GM18870 (cell line): ENCODE measurements at regions not wholly inside any gene's neighbourhood (a gene's known extent, or its start where the extent isn't known, plus 50 kb on each side); places are given as distances from the start of the nearest gene placed in this dataset.
"Not testable (repeated sequence)": the region's sequence is repeated elsewhere in the genome, so short reads cannot be mapped to it uniquely, and the experiment has no call there.

Experiments used
- ATAC-seq: cut with Tn5 transposase; IDR thresholded peaks from one replicate; pipeline ENCODE4 v1.9.1; 2021; ENCODE audit warnings: moderate library complexity; ENCODE audit not compliant: unreplicated experiment

- not testable (repeated sequence) for ATAC-seq
These were observed 407.3 kb upstream of the ADAMTSL1 start for GRCh38 chr9:18066608-18067007.

GRCh38 chr9:18067548-18068120, 406.3 kb upstream of the ADAMTSL1 start:
- no peak for ATAC-seq

DNA sequence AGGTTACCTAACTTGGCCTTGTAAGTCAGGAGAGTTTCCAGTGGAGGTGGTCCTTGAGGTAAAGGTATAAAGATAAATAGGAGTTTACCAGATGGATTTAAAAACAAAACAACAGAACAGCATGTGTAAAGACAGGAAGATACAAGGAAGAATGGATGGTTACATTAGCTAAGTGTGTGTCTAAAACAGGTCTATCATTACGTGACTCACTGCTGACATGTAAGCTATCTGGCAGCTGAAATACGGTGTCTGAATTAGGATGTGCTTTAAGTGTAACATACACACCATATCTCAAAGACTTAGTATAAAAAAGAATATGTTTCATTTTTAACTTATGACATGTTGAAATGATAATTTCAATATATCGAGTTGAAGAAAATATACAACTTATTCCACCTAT, 405.1 kb upstream of the ADAMTSL1 start:
- no peak for ATAC-seq

DNA sequence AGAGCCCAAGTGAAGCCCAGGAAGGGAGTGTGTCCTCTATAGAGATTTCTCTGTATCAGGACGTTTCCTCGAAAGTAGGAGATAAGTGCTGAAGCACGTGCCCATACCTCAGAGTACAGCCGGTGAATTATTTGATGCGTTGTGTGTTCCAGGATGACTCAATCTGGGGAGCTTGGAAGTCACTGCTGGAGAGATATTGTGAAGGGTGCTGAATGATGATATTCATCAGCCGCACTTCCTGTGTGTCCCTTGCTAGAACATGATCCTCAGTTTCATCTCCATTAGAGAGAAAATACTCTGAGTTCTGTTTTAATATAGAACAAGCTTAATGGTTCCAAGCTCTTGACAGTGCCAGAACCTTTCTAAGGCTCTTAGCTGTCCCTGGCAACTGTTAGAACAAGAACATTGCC, 402.3 kb upstream of the ADAMTSL1 start:
- no peak for ATAC-seq

GRCh38 chr9:18073002-18073401, 401.0 kb upstream of the ADAMTSL1 start:
- ATAC-seq: no peak

DNA sequence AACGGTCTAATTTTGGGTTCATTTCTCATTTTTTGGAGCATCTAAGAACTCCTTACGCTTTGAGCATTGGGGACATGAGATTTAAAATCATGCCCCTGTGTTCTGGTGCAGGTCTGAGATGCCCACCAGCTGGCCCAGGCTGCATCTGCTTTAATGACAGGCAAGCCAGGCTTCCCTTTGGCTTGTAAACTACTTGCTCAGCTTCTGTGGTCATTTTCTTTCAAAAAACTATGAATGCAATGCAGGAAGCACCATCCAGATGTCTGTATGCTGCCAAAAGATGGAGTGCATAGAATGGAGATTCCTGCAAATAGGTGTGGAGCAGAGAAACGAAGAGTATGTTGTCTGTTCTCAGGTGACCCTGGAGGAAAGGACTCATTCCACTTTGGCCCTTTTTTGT, 399.9 kb upstream of the ADAMTSL1 start:
- ATAC-seq: no peak

DNA sequence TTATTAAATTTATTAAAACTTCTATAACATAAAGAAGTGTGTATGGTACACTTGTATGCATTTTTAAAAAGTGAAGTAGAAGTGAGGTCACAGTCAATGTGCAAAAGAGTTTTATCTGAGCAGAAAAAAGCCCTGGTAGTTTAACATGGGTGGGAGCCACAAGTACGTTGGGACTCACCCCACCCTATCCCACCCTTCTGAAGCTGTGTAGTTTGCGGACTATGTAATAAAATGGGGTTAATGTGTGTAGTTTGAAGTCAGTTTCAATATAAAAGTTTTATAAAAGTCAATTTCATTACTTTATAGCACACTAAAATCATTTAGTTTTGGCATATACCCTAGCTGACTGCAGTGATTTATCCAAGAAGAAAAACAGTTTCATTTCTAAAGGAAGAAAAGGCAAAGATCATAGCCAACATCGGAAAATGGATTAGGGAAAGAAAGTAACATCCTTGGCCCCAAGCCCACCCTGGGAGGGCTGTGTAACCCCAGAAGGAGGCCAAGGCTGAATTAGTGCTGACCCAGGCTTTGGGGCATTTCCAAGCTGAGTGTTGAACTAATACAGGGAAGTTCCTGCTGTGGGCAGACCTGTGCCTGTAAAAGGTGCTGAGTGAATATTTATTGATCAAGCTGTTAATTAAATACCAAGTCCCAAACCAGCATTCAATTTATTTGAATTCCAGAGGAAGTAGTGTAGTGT, 398.6 kb upstream of the ADAMTSL1 start:
- ATAC-seq: no peak

- no peak for ATAC-seq
These were observed 395.8 kb upstream of the ADAMTSL1 start for GRCh38 chr9:18077941-18078678.

- no peak for ATAC-seq
These were observed 381.8 kb upstream of the ADAMTSL1 start for GRCh38 chr9:18092138-18092537.

- ATAC-seq: no peak
These were observed 367.9 kb upstream of the ADAMTSL1 start for GRCh38 chr9:18106006-18106560.

- no peak for ATAC-seq
These were observed 364.3 kb upstream of the ADAMTSL1 start for GRCh38 chr9:18109675-18110074.

- no peak for ATAC-seq
These were observed 362.8 kb upstream of the ADAMTSL1 start for GRCh38 chr9:18111146-18111545.

- no peak for ATAC-seq
These were observed 359.1 kb upstream of the ADAMTSL1 start for GRCh38 chr9:18114559-18115475.

DNA sequence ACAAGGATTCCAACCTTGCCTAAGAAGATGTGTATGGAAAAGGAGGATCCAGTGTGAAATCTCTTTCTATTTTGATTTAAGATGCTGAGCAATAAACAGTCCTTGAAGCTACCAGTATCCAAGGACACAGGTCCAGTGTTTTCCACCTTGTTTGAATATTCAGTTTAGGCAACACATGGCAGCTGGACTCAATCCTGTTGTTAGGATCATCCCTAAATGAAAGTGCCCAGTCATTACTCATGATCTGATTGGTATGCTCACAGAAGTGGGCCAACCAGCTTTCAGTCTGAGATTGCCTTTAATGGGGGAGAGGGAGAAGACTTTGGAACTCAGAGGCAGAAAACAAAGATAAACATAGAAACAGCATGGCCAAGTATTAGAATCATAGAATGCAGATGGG, 355.7 kb upstream of the ADAMTSL1 start:
- no peak for ATAC-seq

- no peak for ATAC-seq
These were observed 351.8 kb upstream of the ADAMTSL1 start for GRCh38 chr9:18122171-18122570.

DNA sequence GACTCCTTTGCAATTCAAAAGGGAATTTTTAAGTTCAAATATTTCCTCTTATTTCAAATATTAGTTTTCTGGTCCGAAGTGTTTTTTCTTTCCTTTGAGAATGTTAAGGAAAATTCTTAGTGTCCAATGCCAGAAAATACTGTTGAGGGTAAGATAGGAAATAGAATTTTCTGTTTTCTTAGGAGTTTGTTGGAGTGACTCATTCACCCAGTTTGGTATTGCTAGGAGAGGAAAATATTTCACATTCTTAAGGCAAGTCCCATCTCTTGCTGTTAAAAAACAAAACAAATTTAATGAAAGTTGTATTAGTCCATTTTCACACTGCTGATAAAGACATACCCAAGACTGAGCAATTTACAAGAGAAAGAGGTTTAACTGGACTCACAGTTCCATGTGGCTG, 349.2 kb upstream of the ADAMTSL1 start:
- ATAC-seq: no peak

DNA sequence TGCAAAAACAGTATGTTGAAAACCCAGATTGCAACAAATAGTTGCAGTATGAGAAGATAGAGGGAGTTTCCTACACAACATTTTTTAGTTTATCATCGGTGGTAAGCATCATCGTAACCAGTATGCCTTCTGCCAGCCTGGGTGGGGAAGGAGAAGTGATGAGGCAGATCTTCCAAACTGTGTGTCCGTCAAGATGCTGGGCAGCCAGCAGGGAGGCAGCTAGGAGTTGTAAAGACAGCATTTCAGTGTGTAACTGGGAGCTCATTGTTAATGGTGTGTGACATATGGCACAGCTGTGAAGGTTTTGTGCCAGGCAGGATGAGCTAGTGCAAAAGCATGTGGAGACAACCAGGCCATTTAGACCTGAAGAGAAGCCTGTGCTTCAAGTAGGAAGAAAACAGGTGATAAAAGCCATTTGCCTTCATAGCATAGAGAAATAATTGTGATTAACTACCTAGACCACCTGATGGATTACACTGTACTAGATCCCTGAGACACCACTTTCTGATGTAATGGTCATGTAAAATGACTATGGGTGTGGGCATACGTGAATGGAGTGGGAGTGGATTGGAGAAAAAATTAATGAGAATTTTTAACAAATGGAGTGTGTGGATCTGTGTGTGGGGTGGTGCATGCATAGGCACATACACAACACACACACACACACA, 347.0 kb upstream of the ADAMTSL1 start:
- ATAC-seq: no peak

DNA sequence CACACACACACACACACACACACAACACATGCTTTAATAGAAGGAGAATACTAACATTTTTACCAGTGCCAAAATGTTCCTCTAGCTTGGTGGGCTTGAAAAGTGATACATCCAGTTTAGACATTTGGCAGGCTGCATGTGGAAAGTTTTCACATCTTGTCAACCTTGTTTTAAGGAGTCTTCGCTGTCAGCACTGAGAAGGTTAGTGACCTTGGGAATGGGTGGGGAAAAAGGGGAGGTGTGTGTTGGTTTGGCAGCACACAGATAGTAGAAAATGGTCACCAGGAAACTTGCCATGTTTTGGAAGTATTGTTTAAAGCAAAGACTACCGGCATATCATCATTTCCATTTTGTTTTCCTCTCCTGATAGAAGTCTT, 346.5 kb upstream of the ADAMTSL1 start:
- no peak for ATAC-seq

DNA sequence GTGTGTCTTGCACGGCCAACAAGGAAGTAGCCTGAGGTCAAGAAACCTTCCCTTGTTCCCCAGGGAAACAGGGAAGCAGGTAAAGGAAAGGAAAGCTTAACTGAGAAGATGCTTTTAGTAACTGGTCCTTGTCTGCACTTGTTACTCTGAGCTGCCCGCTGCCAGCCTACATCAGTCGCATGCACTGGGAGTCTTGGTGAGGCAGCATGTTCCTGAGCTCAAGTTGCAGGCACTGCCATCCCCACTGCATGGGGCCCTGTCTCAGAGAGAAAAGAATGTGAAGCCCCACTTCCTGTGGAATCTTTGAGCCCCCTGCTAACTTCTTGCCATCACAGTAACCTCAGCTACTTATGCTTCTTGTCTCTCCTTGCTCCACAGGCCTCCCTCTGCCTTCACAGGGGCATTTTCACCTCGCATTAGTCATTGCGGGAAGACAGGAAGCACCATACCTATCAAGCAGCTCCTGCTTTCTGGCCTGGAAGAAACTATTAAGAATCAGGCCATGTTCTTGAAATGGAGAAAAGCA, 344.1 kb upstream of the ADAMTSL1 start:
- no peak for ATAC-seq

DNA sequence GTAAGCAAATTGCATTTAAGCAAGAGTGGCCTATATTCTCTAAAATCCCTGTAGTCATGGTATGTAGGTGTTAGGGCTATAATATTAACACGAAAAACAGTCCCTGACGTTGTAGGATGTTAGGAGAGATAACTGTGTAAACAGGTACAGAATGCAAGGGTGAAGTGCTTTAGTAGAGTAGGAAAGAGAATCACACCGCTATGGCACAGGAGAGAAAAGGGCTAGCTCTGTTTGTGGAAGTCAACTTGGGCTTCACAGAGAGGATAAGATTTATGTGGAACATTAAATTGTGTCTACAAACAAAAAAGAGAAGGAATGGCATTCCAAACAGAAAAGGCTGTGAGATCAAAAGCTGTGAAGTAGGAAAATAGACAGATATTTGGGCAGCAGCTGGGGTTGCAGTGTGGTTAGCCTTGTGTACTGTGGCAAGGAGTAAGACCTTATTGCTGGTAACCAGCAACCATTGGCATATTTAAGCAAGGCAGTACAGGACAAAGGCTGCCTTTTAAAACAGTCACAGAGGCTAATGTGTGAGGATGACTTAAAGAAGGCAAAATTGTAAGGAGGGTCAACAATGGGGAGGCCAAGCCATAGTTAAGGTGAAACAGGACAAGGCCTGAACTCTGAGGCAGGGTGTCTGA, 337.5 kb upstream of the ADAMTSL1 start:
- ATAC-seq: no peak
